Stimulated activated CD8-positive, alpha-beta memory T cell treated with anti-CD3 and anti-CD28 coated beads, Interleukin-4, amount 100 ng/mL, for 24 hours (primary cell): ENCODE measurements at regions not wholly inside any gene's neighbourhood (a gene's known extent, or its start where the extent isn't known, plus 50 kb on each side); places are given as distances from the start of the nearest gene placed in this dataset.
"Not testable (repeated sequence)": the region's sequence is repeated elsewhere in the genome, so short reads cannot be mapped to it uniquely, and the experiment has no call there.

ENCODE experiments used
- DNase-seq: peaks from one replicate; pipeline ENCODE4 v3.0.0-alpha.2; 2020; ENCODE audit warnings: low read depth

- DNase-seq, result no peak
These were observed 189.2 kb upstream of the NR4A3 start for GRCh38 chr9:99632349-99633038.

GRCh38 chr9:99633265-99633664, 188.4 kb upstream of the NR4A3 start:
- no peak for DNase-seq

- no peak for DNase-seq
These were observed 187.5 kb upstream of the NR4A3 start for GRCh38 chr9:99634186-99634585.

GRCh38 chr9:99635032-99635431, 186.7 kb upstream of the NR4A3 start:
- DNase-seq, result no peak

- DNase-seq, result no peak
These were observed 184.0 kb upstream of the NR4A3 start for GRCh38 chr9:99637641-99638040.

- no peak for DNase-seq
These were observed 182.7 kb upstream of the NR4A3 start for GRCh38 chr9:99638971-99639370.

- no peak for DNase-seq
These were observed 174.1 kb upstream of the NR4A3 start for GRCh38 chr9:99647604-99648003.

GRCh38 chr9:99650187-99650874, 171.4 kb upstream of the NR4A3 start:
- DNase-seq, result no peak

GRCh38 chr9:99660191-99660636, 161.5 kb upstream of the NR4A3 start:
- DNase-seq, result no peak

- no peak for DNase-seq
These were observed 158.4 kb upstream of the NR4A3 start for GRCh38 chr9:99663297-99663696.

GRCh38 chr9:99663856-99664255, 157.8 kb upstream of the NR4A3 start:
- no peak for DNase-seq

GRCh38 chr9:99666571-99666970, 155.1 kb upstream of the NR4A3 start:
- DNase-seq, result no peak

- DNase-seq, result not testable (repeated sequence)
These were observed 150.8 kb upstream of the NR4A3 start for GRCh38 chr9:99670886-99671285.

- DNase-seq, result no peak
These were observed 144.4 kb upstream of the NR4A3 start for GRCh38 chr9:99677281-99677680.

- no peak for DNase-seq
These were observed 143.1 kb upstream of the NR4A3 start for GRCh38 chr9:99678566-99678965.

- no peak for DNase-seq
These were observed 141.5 kb upstream of the NR4A3 start for GRCh38 chr9:99680191-99680590.

- DNase-seq, result no peak
These were observed 140.6 kb upstream of the NR4A3 start for GRCh38 chr9:99681113-99681512.

GRCh38 chr9:99682378-99682777, 139.3 kb upstream of the NR4A3 start:
- DNase-seq, result no peak

- DNase-seq, result no peak
These were observed 138.8 kb upstream of the NR4A3 start for GRCh38 chr9:99682870-99683269.

- no peak for DNase-seq
These were observed 131.1 kb upstream of the NR4A3 start for GRCh38 chr9:99690573-99690972.

- DNase-seq, result no peak
These were observed 127.8 kb upstream of the NR4A3 start for GRCh38 chr9:99693888-99694287.

GRCh38 chr9:99694393-99694792, 127.3 kb upstream of the NR4A3 start:
- DNase-seq, result no peak

GRCh38 chr9:99699396-99699795, 122.3 kb upstream of the NR4A3 start:
- DNase-seq, result no peak

GRCh38 chr9:99712214-99712613, 109.5 kb upstream of the NR4A3 start:
- DNase-seq, result no peak
